Astrocyte (in vitro differentiated cells and primary cell): ENCODE measurements at regions not wholly inside any gene's neighbourhood (a gene's known extent, or its start where the extent isn't known, plus 50 kb on each side); places are given as distances from the start of the nearest gene placed in this dataset.
"Not testable (repeated sequence)": the region's sequence is repeated elsewhere in the genome, so short reads cannot be mapped to it uniquely, and the experiment has no call there.

Experiments
- CTCF ChIP-seq: IDR thresholded peaks from 2 replicates; pipeline ENCODE4 v1.5.1; 2011; ENCODE audit warnings: low read depth, mild to moderate bottlenecking, inconsistent platforms, low read length, moderate library complexity; ENCODE audit not compliant: insufficient read depth
- EZH2 ChIP-seq: IDR thresholded peaks from 2 replicates; pipeline ENCODE4 v1.6.1; 2012; ENCODE audit warnings: mild to moderate bottlenecking, low read length, inconsistent platforms; ENCODE audit not compliant: insufficient read depth

DNA sequence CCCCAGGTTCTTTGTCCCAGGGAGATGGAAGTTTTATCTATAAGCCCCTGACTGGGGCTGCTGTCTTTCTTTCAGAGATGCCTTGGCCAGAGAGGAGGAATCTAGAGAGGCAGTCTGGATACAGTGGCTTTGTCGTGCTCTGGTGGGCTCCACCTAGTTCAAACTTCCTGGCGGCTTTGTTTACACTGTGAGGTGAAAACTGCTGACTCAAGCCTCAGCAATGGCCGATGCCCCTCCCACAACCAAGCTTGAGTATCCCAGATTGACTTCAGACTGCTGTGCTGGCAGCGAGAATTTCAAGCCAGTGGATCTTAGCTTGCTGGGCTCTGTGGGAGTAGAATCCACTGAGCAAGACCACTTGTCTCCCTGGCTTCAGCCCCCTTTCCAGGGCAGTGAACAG lies 1288.8 kb downstream of the REEP3 start:
- not testable (repeated sequence) for TF ChIP-seq CTCF, EZH2
